ENCODE measurements at regions not wholly inside any gene's neighbourhood (a gene's known extent, or its start where the extent isn't known, plus 50 kb on each side); places are given as distances from the start of the nearest gene placed in this dataset.

- no peaks in the 10 kb centered on the region for H3K79me2 ChIP-seq (ENCODE audit: low read length)
- no peaks in the 10 kb centered on the region for H3K36me3 ChIP-seq (replicated peaks; ENCODE audit: insufficient read depth, low read length)
- no peak overlapping the region for H3K9ac ChIP-seq (ENCODE audit: low read length)
- H3K9me2 ChIP-seq (replicated peaks; ENCODE audit: insufficient read depth, low read length), result no peaks in the 10 kb centered on the region
- H3F3A ChIP-seq (ENCODE audit: insufficient read depth, low read length), result no peaks in the 10 kb centered on the region
- H3K4me1 ChIP-seq (ENCODE audit: low read length), result no peaks in the 10 kb centered on the region
- H2AFZ ChIP-seq (ENCODE audit: low read length), result no peak overlapping the region
- H4K20me1 ChIP-seq (ENCODE audit: insufficient read depth, low read length), result no peaks in the 10 kb centered on the region
- DNase-seq, result no peak
- TF ChIP-seq CTCF (IDR thresholded peaks at IDR 0.05; ENCODE audit: low read length) (no peak), EZH2 (optimal IDR thresholded peaks at IDR 0.05; ENCODE audit: low read depth, low read length) (no peak), EZH2phosphoT487 (IDR thresholded peaks at IDR 0.05; ENCODE audit: low read length) (no peak)
- H3K4me2 ChIP-seq (ENCODE audit: low read depth, low read length), result no peak overlapping the region
- no peaks in the 10 kb centered on the region for H3K27me3 ChIP-seq (replicated peaks; ENCODE audit: insufficient read depth, low read length)
- H3K27ac ChIP-seq (ENCODE audit: low read length), result no peak overlapping the region
- H3K9me3 ChIP-seq (replicated peaks; ENCODE audit: insufficient read depth, low read length), result no peaks in the 10 kb centered on the region
- no peak overlapping the region for H3K4me3 ChIP-seq (ENCODE audit: low read length)
Observed at GRCh38 chr2:65678779-65679391, 246.5 kb upstream of the SPRED2 start.

GRCh38 chr2:65675350-65675749 is 243.0 kb upstream of the SPRED2 start:
- Histone ChIP-seq H3K9me3 (replicated peaks; ENCODE audit: insufficient read depth, low read length) (no peaks in the 10 kb centered on the region), H3K9ac (ENCODE audit: low read length) (no peak overlapping the region), H3F3A (ENCODE audit: insufficient read depth, low read length) (no peaks in the 10 kb centered on the region), H4K20me1 (ENCODE audit: insufficient read depth, low read length) (no peaks in the 10 kb centered on the region), H3K9me2 (replicated peaks; ENCODE audit: insufficient read depth, low read length) (no peaks in the 10 kb centered on the region), H3K36me3 (replicated peaks; ENCODE audit: insufficient read depth, low read length) (no peaks in the 10 kb centered on the region), H3K4me3 (ENCODE audit: low read length) (no peak overlapping the region), H2AFZ (ENCODE audit: low read length) (no peak overlapping the region), H3K79me2 (ENCODE audit: low read length) (no peaks in the 10 kb centered on the region), H3K4me1 (ENCODE audit: low read length) (no peaks in the 10 kb centered on the region), H3K27ac (ENCODE audit: low read length) (no peak overlapping the region), H3K4me2 (ENCODE audit: low read depth, low read length) (no peak overlapping the region), H3K27me3 (replicated peaks; ENCODE audit: insufficient read depth, low read length) (no peaks in the 10 kb centered on the region)
- DNase-seq, result no peak
- TF ChIP-seq EZH2 (optimal IDR thresholded peaks at IDR 0.05; ENCODE audit: low read depth, low read length) (no peak), CTCF (IDR thresholded peaks at IDR 0.05; ENCODE audit: low read length) (no peak), EZH2phosphoT487 (IDR thresholded peaks at IDR 0.05; ENCODE audit: low read length) (no peak)

GRCh38 chr2:65671670-65672242 is 239.4 kb upstream of the SPRED2 start:
- no peaks in the 10 kb centered on the region for H3K4me1 ChIP-seq (ENCODE audit: low read length)
- H3K9me2 ChIP-seq (replicated peaks; ENCODE audit: insufficient read depth, low read length), result no peaks in the 10 kb centered on the region
- no peak overlapping the region for H2AFZ ChIP-seq (ENCODE audit: low read length)
- no peak for DNase-seq
- no peaks in the 10 kb centered on the region for H3F3A ChIP-seq (ENCODE audit: insufficient read depth, low read length)
- no peaks in the 10 kb centered on the region for H3K27me3 ChIP-seq (replicated peaks; ENCODE audit: insufficient read depth, low read length)
- H3K9ac ChIP-seq (ENCODE audit: low read length), result no peak overlapping the region
- TF ChIP-seq CTCF (IDR thresholded peaks at IDR 0.05; ENCODE audit: low read length) (no peak), EZH2phosphoT487 (IDR thresholded peaks at IDR 0.05; ENCODE audit: low read length) (no peak), EZH2 (optimal IDR thresholded peaks at IDR 0.05; ENCODE audit: low read depth, low read length) (no peak)
- H3K36me3 ChIP-seq (replicated peaks; ENCODE audit: insufficient read depth, low read length), result no peaks in the 10 kb centered on the region
- no peaks in the 10 kb centered on the region for H3K79me2 ChIP-seq (ENCODE audit: low read length)
- H4K20me1 ChIP-seq (ENCODE audit: insufficient read depth, low read length), result no peaks in the 10 kb centered on the region
- no peaks in the 10 kb centered on the region for H3K9me3 ChIP-seq (replicated peaks; ENCODE audit: insufficient read depth, low read length)
- H3K27ac ChIP-seq (ENCODE audit: low read length), result no peak overlapping the region
- no peak overlapping the region for H3K4me3 ChIP-seq (ENCODE audit: low read length)
- H3K4me2 ChIP-seq (ENCODE audit: low read depth, low read length), result no peak overlapping the region
